ENCODE measurements at regions not wholly inside any gene's neighbourhood (a gene's known extent, or its start where the extent isn't known, plus 50 kb on each side); places are given as distances from the start of the nearest gene placed in this dataset.

GRCh38 chr6:144873623-144874378 is 588.7 kb downstream of the UTRN start:
- Mint-ChIP-seq H3K27ac (peak overlapping the region in 1 of 2 donors; percentile 13), H3K36me3 (no peaks in the 10 kb centered on the region), H3K9me3 (no peaks in the 10 kb centered on the region)
- ATAC-seq (no peak), DNase-seq (ENCODE audit: low spot score in 2 of 2) (no peak)

- Mint-ChIP-seq H3K27ac (no peak overlapping the region), H3K36me3 (no peaks in the 10 kb centered on the region), H3K9me3 (no peaks in the 10 kb centered on the region)
- ATAC-seq (no peak), DNase-seq (ENCODE audit: low spot score in 2 of 2) (no peak)
Measured at GRCh38 chr6:144876689-144877088, 591.6 kb downstream of the UTRN start.

DNA sequence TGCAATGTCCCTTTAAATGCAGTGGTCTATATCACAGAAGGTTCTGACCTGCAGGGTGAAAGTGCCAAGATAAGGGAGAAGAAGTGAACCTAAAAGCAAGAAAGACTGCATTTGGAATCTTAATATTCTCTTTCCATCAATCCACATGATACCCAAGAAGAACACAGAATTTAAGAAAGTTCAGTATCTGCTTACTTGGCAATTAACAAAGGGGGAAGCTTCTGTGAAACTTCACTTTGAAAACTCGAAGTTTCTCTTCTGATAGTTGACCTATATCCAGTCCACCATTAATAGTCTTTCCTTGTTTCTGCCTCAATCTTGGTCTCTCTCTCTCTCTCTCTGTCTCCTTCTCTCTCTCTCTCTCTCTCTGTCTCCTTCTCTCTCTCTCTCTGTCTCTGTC is 592.0 kb downstream of the UTRN start:
- DNase-seq (ENCODE audit: low spot score in 2 of 2), result no peak
- H3K9me3 Mint-ChIP-seq, result no peaks in the 10 kb centered on the region
- ATAC-seq, result no peak
- H3K36me3 Mint-ChIP-seq, result no peaks in the 10 kb centered on the region
- H3K27ac Mint-ChIP-seq, result no peak overlapping the region

DNA sequence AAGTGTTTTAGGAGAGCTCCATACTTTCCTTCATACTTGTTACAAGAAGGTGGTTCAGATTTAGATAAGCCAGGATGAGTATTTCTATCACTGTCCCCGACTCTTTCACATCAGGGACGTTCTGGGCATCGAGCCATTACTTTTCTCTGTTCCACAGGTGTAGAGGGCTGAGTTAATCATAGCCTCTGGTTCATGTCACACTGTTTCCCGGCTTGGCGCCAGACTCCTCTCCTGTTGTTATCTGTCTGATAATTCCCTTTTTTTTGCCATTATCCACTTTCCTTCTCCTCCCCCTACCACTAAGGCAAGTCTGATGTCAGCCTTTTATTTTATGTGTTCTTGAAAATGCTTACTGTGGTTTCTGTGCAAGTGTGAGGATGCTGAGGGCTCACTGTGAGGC is 593.4 kb downstream of the UTRN start:
- no peak for ATAC-seq
- no peak for DNase-seq (ENCODE audit: low spot score in 2 of 2)
- Mint-ChIP-seq H3K9me3 (no peaks in the 10 kb centered on the region), H3K36me3 (no peaks in the 10 kb centered on the region), H3K27ac (no peak overlapping the region)

- Mint-ChIP-seq H3K27ac (no peak overlapping the region), H3K36me3 (no peaks in the 10 kb centered on the region), H3K9me3 (no peaks in the 10 kb centered on the region)
- ATAC-seq (no peak), DNase-seq (ENCODE audit: low spot score in 2 of 2) (no peak)
Measured at GRCh38 chr6:144879436-144879835, 594.3 kb downstream of the UTRN start.

GRCh38 chr6:144882425-144882824 is 597.3 kb downstream of the UTRN start:
- no peak for ATAC-seq

DNA sequence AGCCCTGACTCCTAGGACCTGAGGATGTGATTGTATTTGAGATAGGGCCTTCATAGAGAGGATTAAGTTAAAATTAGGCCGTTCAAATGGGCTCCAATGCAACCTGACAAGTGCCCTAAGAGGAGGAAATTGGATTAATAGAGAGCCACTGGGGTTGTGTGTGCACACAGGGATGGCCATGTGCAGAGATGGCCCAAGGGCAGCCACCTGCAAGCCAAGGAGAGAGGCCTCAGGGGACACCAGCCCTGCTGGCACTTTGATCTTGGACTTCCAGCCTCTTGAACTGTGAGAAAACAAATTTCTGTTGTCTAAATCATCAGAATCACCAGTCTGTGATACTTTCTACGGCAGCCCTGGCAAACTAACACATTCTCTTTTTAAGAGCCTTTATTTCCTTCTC is 598.8 kb downstream of the UTRN start:
- no peak for DNase-seq (ENCODE audit: low spot score in 2 of 2)
- Mint-ChIP-seq H3K27ac (no peak overlapping the region), H3K36me3 (no peaks in the 10 kb centered on the region), H3K9me3 (no peaks in the 10 kb centered on the region)
- ATAC-seq, result no peak

More at GRCh38 chr6:144882425-144882824, 597.3 kb downstream of the UTRN start:
- H3K27ac Mint-ChIP-seq, result no peak overlapping the region
- DNase-seq (ENCODE audit: low spot score in 2 of 2), result no peak
- H3K9me3 Mint-ChIP-seq, result no peaks in the 10 kb centered on the region
- no peaks in the 10 kb centered on the region for H3K36me3 Mint-ChIP-seq

- ATAC-seq, result no peak
- DNase-seq (ENCODE audit: low spot score in 2 of 2), result no peak
- Mint-ChIP-seq H3K9me3 (no peaks in the 10 kb centered on the region), H3K36me3 (no peaks in the 10 kb centered on the region), H3K27ac (no peak overlapping the region)
Measured at GRCh38 chr6:144885817-144886216, 600.7 kb downstream of the UTRN start.

GRCh38 chr6:144886682-144887081 is 601.5 kb downstream of the UTRN start:
- Mint-ChIP-seq H3K27ac (no peak overlapping the region), H3K36me3 (no peaks in the 10 kb centered on the region), H3K9me3 (no peaks in the 10 kb centered on the region)
- DNase-seq (ENCODE audit: low spot score in 2 of 2), result no peak
- no peak for ATAC-seq

DNA sequence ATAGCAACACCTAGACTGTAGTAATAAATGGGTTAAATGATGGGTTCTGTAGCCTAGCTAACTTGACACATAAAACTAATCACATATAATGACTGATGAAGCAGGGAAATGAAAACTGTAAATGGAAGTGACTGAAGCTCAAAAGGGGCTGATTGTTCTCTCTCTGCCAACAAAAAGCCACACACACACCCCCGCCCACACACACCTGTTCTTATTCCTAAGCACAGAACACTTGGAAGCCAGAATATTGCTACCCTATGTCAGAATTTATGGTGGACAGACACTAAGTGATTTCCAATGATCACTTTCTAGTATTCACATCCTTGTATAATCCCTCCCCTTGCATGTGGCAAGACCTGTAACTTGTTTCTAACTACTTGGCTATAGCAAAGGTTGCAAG is 603.5 kb downstream of the UTRN start:
- ATAC-seq, result no peak
- Mint-ChIP-seq H3K36me3 (no peaks in the 10 kb centered on the region), H3K27ac (no peak overlapping the region), H3K9me3 (no peaks in the 10 kb centered on the region)
- DNase-seq (ENCODE audit: low spot score in 2 of 2), result no peak

GRCh38 chr6:144893680-144894151 is 608.6 kb downstream of the UTRN start:
- Mint-ChIP-seq H3K27ac (no peak overlapping the region), H3K9me3 (no peaks in the 10 kb centered on the region), H3K36me3 (no peaks in the 10 kb centered on the region)
- ATAC-seq (no peak), DNase-seq (ENCODE audit: low spot score in 2 of 2) (no peak)

GRCh38 chr6:144894240-144894639 is 609.1 kb downstream of the UTRN start:
- Mint-ChIP-seq H3K27ac (no peak overlapping the region), H3K36me3 (no peaks in the 10 kb centered on the region), H3K9me3 (no peaks in the 10 kb centered on the region)
- ATAC-seq (no peak), DNase-seq (ENCODE audit: low spot score in 2 of 2) (no peak)

DNA sequence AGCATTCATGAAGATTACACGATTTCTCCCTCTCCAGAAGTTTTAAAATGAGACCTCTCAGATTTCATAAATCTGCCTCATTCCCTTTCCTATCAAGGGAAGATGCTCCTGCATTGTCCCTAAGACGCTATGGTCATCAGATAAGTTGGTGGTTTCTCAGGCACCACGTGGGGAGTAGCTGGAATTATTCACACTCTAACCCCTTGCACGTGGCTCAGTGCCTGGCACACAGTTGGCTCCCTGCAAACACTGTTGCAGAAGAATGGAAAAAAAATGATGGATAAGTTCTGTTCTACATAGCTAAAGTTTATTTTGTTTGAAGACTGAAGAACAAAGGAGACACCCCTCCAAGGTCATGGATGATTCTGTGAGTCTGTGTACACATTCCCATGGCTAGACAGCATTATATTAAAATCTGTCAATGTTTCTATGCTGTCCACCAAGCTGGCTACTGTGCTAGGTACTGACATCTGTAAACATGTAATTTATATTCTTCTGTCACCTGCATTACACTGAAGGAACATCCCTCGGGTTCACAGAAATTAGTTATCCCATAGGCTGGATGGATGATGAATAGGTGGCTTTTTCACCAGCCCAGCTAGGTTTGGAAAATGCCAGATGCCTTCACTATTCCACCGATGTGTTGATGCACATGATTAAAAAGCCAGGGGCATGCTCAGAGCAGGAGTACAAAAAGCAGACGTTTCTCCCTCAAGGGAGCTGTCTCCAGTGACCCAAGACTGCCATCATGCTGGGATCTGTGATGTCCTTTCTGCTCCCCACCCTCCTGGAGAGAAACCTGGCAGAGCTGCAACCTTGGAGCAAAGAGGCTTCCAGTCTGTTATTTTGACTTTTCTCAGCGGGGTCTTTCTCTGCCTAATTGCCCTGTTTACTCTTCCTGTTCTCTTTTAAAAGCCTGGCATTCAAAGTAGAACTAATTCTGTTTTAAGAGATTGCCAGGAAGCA is 610.5 kb downstream of the UTRN start:
- DNase-seq (ENCODE audit: low spot score in 2 of 2), result no peak
- no peaks in the 10 kb centered on the region for H3K36me3 Mint-ChIP-seq
- no peak for ATAC-seq
- H3K27ac Mint-ChIP-seq, result no peak overlapping the region
- H3K9me3 Mint-ChIP-seq, result no peaks in the 10 kb centered on the region

DNA sequence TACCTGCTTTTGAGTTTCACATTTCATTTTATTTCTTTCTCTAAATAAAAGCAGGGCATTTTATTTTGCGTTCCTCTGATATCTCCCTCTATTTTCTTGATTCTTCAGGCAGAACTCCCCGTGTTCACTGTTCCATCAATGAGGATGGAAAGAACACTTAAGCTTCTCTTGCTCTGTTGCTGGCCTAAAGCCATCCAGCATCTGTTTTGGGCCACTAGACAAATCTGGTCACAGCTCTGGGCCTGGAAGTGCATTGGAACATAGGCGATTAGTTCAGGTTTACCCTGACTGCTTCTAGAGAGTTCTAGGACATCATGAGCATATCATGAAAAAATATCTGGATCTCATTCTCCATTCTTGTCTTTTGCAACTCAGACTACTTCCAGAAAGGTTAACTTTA is 611.2 kb downstream of the UTRN start:
- H3K9me3 Mint-ChIP-seq, result peaks cover 0 to 2% of the 10 kb centered on the region in 2 donors
- DNase-seq (ENCODE audit: low spot score in 2 of 2) (no peak), ATAC-seq (no peak)
- no peak overlapping the region for H3K27ac Mint-ChIP-seq
- no peaks in the 10 kb centered on the region for H3K36me3 Mint-ChIP-seq

DNA sequence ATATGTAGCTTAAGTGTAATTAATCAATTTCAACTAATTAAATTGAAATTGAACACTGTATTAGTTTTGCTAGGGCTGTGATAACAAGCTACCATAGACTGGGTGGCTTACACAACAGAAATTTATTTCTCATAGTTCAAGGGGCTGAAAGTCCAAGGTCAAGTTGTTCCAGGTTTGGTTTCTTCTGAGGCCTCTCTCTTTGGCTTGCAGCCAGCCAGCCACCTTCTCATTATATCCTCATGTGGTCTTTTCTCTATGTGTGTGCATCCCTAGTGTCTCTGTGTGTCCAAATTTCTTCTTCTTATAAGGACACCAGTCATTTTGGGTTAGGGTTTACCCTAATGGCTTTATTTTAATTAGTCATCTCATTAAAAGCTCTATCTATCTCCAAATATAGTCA is 611.7 kb downstream of the UTRN start:
- H3K36me3 Mint-ChIP-seq, result no peaks in the 10 kb centered on the region
- ATAC-seq, result no peak
- H3K9me3 Mint-ChIP-seq, result peaks cover 0 to 4% of the 10 kb centered on the region in 2 donors
- H3K27ac Mint-ChIP-seq, result no peak overlapping the region
- DNase-seq (ENCODE audit: low spot score in 2 of 2), result no peak

- DNase-seq (ENCODE audit: low spot score in 2 of 2) (no peak), ATAC-seq (peak in 1 of 2 donors; percentile 58)
- peaks cover 0 to 4% of the 10 kb centered on the region in 2 donors for H3K9me3 Mint-ChIP-seq
- no peaks in the 10 kb centered on the region for H3K36me3 Mint-ChIP-seq
- H3K27ac Mint-ChIP-seq, result no peak overlapping the region
Measured at GRCh38 chr6:144897441-144897921, 612.3 kb downstream of the UTRN start.

- Mint-ChIP-seq H3K36me3 (peaks cover 5 to 6% of the 10 kb centered on the region in 2 donors), H3K27ac (no peak overlapping the region), H3K9me3 (peaks cover 5 to 11% of the 10 kb centered on the region in 2 donors)
- peak; percentile 67 to 70 for ATAC-seq
- no peak for DNase-seq (ENCODE audit: low spot score in 2 of 2)
Measured at GRCh38 chr6:144898052-144898689, 613.0 kb downstream of the UTRN start.

Data from activated naive CD4-positive, alpha-beta T cell treated with anti-CD3 and anti-CD28 coated beads, Interleukin-2, amount 50 U/mL, for 72 hours (primary cell).